GM12892 (cell line): ENCODE measurements at regions not wholly inside any gene's neighbourhood (a gene's known extent, or its start where the extent isn't known, plus 50 kb on each side); places are given as distances from the start of the nearest gene placed in this dataset.

Source experiments
- DNase-seq: peaks from one replicate; pipeline ENCODE4 v3.0.0; 2011; ENCODE audit not compliant: insufficient read length
- FAIRE-seq: peaks from 2 replicates; lab custom pipeline; 2011; peaks lifted over from hg19 to GRCh38; lab: Jason Lieb, UNC
- POLR2A ChIP-seq: IDR thresholded peaks from 2 replicates; pipeline ENCODE4 v1.6.1; 2011; ENCODE audit warnings: low read depth, low read length, control low read depth
- POLR2AphosphoS5 ChIP-seq: IDR thresholded peaks from 2 replicates; pipeline ENCODE4 v1.6.1; 2011; ENCODE audit warnings: low read depth, low read length, control low read depth
- TAF1 ChIP-seq: IDR thresholded peaks from 2 replicates; pipeline ENCODE4 v1.6.1; 2011; ENCODE audit warnings: low read depth, mild to moderate bottlenecking, control low read depth, low read length, borderline replicate concordance

DNA sequence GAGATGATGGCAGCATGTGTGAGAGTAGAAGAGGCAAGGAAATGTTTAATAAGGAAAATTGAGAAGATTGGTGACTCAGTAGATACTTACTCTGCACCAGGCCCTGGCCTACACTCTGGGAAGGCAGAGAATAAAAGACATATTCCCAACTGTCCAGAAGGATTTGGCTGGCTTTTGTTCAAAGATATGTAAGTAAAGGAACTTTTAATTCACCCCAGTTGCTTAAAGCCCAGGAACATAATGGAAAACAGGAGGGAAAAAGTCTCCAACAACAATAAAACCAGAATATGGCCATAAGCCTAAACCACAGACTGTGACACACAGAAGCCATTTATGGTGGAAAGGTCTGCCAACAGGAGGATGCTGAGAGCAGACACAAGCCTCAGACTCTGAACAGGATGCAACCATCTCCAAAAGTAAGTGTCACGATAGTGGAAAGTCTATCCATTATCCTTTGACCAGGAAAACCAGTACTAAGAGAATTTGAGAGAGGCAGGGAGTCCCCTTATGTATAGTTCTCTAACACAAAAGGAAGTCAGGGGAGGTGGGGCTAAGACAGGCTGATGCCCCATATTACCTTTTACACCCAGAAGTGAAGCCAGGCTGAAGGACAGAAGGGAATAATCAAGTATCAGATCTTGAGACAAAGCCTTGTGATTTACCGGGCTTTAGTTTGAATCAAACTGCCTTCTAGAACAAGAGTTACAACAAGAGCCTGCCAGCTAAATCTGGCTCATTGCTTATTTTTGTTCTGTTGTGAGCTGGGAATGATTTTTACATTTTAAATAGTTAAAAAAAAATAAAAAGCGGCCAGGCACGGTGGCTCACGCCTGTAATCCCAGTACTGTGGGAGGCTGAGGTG, 169.5 kb upstream of the STARD13 start:
- DNase-seq, result no peak
- FAIRE-seq, result no peak
- TF ChIP-seq POLR2A, result no peak
- TF ChIP-seq POLR2AphosphoS5, result no peak
- no peak for TF ChIP-seq TAF1

DNA sequence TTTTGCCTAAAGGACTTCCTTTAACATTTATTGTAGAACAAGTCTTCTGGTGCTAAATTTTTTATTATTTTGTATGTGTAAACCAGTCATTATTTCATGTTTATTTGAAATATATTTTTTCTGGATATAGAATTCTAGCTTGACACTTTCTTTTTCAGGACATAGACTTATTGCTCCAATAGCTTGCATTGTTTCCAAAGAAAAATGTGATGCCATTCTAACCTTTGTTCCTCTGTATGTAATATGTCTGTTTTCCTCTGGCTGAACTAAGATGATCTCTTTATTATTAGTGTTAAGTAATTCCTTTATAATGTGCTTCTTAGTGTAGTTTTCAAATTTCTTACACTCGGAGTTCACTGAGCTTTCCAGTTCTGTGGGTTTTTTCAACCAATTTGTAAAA, 174.1 kb upstream of the STARD13 start:
- TF ChIP-seq POLR2AphosphoS5 (no peak), TAF1 (no peak), POLR2A (no peak)
- no peak for DNase-seq
- no peak for FAIRE-seq

DNA sequence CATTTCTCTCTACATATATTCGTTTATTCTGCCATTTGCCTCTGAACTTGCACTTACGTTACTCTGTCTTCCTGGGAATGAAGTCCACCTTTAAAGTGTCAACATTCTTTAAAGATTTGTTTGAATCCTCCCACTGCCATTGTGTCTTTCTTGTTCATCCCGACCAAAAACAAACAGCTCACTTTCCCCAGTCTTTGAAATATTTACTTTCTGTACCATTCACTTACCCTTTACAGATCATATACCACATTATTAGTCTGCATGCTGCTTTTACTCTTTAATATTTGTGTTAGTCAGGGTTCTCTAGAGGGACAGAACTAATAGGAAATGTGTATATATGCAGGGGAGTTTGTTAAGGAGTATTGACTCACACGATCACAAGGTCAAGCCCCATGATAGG, 176.6 kb upstream of the STARD13 start:
- FAIRE-seq (no peak), DNase-seq (no peak)
- TF ChIP-seq POLR2AphosphoS5, result no peak
- no peak for TF ChIP-seq TAF1
- no peak for TF ChIP-seq POLR2A

DNA sequence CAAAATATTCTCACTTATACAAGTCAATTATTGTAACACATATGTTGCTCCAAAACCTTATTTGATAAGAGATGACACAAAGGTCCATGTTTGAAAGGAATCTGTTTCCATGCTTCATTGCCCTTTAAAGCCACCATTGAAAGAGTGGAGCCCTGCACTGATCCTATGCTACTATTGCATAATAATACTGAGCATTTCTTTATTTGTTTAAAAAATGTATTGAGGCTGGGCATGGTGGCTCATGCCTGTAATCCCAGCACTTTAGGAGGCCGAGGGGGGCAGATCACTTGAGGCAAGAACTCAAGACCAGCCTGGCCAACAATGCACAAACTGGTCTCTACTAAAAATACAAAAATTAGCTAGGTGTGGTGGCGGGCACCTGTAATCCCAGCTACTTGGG, 178.8 kb upstream of the STARD13 start:
- FAIRE-seq (no peak), DNase-seq (no peak)
- no peak for TF ChIP-seq POLR2A
- no peak for TF ChIP-seq POLR2AphosphoS5
- no peak for TF ChIP-seq TAF1

DNA sequence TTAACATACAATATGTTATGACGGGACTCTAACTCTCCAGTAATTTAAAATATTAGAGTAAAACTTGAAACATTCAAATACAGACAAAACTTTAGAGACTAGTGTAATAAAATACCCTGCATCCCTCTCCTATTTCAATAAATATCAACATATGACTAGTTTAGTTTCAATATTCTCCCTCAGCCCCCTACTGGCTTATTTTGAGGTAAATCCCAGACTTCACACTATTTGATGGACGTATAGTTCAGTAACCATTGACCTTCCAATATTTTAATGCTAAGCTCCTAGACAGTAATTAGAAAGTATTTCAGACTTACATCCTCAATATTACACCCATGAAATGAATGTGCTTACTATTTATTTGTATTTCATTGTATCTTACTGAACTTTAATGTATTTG, 180.7 kb upstream of the STARD13 start:
- FAIRE-seq (no peak), DNase-seq (no peak)
- TF ChIP-seq POLR2AphosphoS5 (no peak), TAF1 (no peak), POLR2A (no peak)

DNA sequence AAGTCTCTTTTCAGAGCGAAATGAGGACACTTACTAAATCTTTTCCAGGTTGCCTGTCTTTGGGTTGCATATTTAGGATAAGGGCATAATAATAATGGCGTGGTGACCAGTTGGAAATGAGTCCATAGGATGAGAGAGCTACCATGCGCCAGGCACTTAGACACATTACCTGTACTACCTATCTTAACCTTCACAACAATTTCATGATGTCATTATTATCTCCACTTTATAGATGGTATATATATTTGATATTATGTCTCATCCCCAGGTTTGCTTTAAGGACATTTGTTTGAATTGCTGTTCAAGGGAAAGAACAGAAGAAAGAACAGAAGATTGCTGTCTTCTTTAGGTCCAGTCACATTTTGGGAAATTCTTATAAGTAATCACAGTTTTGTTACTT, 182.0 kb upstream of the STARD13 start:
- no peak for DNase-seq
- no peak for FAIRE-seq
- TF ChIP-seq POLR2A (no peak), POLR2AphosphoS5 (no peak), TAF1 (no peak)

DNA sequence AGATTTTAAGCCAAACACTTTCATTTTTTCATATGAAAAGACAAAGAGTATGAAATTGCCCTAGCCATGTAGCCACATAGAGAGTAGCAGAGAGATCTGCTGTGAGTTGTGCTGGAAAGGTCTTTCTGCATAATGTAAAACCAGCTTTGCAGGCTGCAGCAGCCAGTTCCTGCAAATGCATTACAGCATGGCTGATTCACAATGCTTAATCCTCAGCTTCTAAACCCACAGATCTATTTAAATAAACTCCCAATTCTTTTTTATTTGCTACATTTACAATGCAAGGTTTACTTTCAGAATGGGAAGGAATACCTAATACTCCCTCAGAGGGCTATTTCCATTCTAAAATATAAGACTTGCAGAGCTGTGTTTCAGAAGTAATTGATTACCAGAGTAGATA, 185.6 kb upstream of the STARD13 start:
- no peak for DNase-seq
- no peak for TF ChIP-seq TAF1
- FAIRE-seq, result no peak

DNA sequence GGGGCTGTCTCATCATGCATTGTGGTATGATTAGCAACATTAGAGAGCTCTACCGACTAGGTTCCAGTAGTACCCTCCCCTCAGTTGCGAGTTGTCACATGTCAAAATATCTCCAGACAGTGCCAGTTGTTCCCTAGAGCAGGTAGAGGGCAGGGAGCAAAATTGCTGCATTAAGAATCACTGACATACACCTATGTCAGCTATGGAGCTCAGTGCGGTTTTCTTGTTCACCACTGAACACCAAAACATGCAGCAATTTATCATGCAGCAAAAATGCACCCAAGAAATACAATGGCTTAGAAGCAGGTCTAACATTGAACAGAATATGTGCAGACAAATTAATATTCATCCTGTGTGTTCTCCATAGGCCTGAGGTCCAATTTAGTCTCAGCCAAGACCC, 186.9 kb upstream of the STARD13 start:
- FAIRE-seq, result no peak
- TF ChIP-seq POLR2A (no peak), POLR2AphosphoS5 (no peak), TAF1 (no peak)
- DNase-seq, result no peak

DNA sequence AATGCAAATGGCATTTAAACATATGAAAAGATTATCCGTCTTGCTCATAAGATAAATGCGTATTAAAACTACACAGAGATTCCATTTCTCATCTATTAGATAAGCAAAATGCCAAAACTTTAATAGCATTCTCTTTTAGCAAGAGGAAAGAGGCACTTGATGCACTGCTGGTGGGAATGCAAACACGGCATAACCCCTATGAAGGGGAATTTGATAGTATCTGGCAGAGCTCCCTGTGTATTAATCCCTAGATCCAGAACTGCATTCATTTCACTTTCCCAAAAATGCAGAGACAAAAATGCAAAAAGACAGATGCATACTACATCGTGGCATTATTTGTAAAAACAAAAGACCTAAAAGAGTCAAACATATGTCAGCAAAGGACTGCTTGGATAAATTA, 193.6 kb upstream of the STARD13 start:
- DNase-seq (no peak), FAIRE-seq (no peak)
- TF ChIP-seq TAF1 (no peak), POLR2AphosphoS5 (no peak), POLR2A (no peak)

DNA sequence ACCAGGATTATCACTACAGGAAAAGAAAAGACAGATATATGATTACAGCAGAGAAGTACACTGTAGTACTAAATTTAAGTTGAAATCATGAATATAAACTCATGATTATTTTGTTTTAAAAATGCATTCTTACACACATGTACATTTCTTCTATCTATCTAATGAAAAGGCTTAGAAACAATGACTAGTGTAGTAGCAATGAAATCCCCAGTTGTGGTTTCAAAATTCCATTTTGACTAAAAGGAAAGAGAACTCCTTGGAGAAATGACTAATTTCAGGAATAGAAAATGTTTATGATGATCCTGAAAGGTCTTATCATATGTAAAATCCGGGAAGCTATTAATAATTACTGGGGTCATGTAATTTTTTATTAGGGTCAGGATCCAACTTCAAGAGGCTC, 195.0 kb upstream of the STARD13 start:
- FAIRE-seq (no peak), DNase-seq (no peak)
- TF ChIP-seq POLR2AphosphoS5, result no peak
- TF ChIP-seq POLR2A, result no peak
- TF ChIP-seq TAF1, result no peak

DNA sequence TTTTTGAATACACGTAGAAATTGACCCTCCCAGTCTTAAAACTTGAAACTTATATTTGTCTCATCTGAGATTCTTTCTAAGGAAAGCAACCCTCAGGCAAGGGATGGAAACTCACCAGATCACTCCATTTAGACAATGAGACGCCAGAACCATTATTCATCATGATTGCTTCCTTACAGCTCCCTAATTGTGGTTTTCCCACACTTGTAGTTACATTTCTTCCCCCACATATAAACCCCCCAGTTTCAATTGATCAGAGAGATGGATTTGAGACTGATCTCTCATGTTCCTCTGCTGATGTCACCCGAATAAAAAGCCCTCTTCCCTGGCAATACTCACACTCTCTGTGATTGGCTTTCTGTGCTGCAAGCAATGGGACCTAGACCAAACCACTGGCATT, 197.9 kb upstream of the STARD13 start:
- TF ChIP-seq POLR2AphosphoS5, result no peak
- TF ChIP-seq TAF1, result no peak
- TF ChIP-seq POLR2A, result no peak
- no peak for DNase-seq
- no peak for FAIRE-seq

DNA sequence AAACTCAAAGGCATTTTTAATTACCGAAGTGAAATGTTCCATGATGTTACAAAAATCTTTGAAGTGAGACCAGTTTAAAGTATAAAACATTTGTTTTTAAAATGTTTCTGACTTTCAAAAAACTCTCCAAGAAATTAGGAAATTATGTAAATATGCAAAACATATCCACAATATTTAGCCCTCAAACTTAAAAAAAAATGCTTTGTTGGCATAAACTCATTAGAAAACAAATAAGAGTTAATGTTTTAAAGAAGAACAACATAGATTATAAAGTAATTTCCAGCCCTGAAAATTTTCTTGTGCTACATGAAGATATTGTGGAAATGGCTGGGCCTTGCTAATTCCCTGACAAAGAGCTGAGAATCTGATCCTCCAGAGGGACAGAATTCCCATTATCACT, 199.7 kb upstream of the STARD13 start:
- no peak for TF ChIP-seq POLR2A
- no peak for TF ChIP-seq TAF1
- no peak for TF ChIP-seq POLR2AphosphoS5
- no peak for DNase-seq
- no peak for FAIRE-seq

DNA sequence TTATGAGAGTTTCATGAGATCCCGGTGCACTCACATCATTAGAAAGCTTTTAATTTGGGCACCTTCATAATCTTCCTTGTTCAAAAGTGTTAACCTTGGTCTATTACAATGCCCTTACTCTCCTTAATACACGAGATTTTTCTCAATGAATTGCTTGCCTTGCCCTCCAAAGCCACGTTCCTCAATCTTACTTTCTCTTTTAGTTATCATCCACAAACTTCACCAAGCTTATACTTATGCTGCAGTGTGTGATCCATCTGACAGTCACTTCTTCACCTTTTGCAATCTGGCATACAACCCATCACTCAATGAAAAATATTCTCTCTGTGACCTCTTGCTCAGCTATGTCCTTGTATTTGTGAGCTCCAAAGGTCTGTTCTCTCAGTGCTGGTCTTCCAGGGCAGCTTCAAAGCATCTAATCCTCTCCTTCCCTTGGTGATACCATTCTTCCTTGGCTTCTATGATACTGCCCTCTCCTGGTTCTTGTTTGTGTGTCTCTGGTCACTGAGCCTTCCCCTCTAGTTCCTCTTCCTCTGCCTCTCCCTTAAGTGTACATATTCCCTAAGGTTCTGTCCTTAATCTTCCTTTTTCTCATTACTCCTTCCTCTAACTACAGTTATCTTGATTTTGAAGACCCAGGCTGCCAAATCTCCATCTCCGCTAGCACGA, 202.2 kb upstream of the STARD13 start:
- DNase-seq (no peak), FAIRE-seq (no peak)
- TF ChIP-seq POLR2A (no peak), TAF1 (no peak), POLR2AphosphoS5 (no peak)
